ENCODE measurements at regions not wholly inside any gene's neighbourhood (a gene's known extent, or its start where the extent isn't known, plus 50 kb on each side); places are given as distances from the start of the nearest gene placed in this dataset.

- TF ChIP-seq CTCF (IDR thresholded peaks at IDR 0.05; ENCODE audit: low read depth, low read length) (no peak), MAX (IDR thresholded peaks at IDR 0.05; ENCODE audit: low read depth, low read length) (no peak)
Measured at GRCh38 chr2:7450833-7451190, 533.6 kb downstream of the RNF144A start.

Measured in NB4 (cell line).